SK-N-SH (cell line): ENCODE measurements at regions not wholly inside any gene's neighbourhood (a gene's known extent, or its start where the extent isn't known, plus 50 kb on each side); places are given as distances from the start of the nearest gene placed in this dataset.

Source experiments
- EP300 ChIP-seq, 2 experiments: IDR thresholded peaks; 2 replicates each; pipeline versions ENCODE4 v1.4.0 to v1.6.1; 2012; ENCODE audit warnings: borderline replicate concordance in 1 of 2, low read depth in 1 of 2, low read length in 1 of 2
- POLR2AphosphoS5 ChIP-seq: IDR thresholded peaks from 2 replicates; pipeline ENCODE4 v1.6.1; 2012; ENCODE audit warnings: low read depth, low read length
- SMC3 ChIP-seq: IDR thresholded peaks from 2 replicates; pipeline ENCODE4 v1.6.1; 2012; ENCODE audit warnings: low read depth, low read length, improper control_type of control experiment

- TF ChIP-seq POLR2AphosphoS5 (no peak), EP300 (IDR thresholded peaks at IDR 0.05; ENCODE audit: borderline replicate concordance in 1 of 2, low read depth in 1 of 2, low read length in 1 of 2) (no peak), SMC3 (no peak)
Observed at GRCh38 chr12:83886479-83886878, 1026.1 kb downstream of the SLC6A15 start.
